ENCODE measurements at regions not wholly inside any gene's neighbourhood (a gene's known extent, or its start where the extent isn't known, plus 50 kb on each side); places are given as distances from the start of the nearest gene placed in this dataset.

DNA sequence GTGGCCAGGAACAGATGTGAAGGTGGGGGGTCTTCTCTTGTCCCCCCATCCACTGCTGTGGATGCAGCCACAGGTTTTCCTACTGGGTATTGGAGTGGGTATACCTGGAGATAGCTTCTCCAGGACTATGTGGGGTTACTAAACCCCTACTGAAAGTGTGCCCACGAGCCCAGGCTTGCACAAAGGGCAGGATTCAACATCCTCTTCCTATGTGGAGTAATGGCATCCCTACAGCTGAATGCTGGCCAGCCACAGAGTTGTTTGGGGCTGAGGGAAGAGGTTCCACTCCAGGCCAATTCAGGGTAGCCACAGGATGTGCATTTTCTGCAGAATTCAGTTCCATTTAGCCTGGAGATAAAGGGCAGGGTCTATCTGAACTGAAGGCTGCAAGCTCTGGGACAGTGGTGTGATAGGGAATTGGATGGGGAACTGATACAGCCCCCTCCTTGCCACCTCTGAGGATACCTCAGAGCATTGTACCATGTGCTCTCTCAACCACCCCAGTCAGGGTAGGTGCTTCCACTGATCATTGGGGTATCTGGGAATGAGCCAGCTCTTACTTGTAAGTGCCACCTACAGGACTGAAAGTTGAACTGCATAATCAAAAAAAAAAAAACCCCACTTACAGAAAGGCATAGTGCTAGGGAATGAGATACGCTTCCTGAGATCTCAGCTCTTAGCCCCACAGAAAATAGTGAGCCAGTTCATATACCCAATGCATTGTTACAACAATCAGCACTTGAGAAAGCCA is 187.1 kb downstream of the KITLG start:
- Histone ChIP-seq H3K9me3 (replicated peaks in 1 of 3) (no peaks in the 10 kb centered on the region), H3K4me3 (no peak overlapping the region), H3K4me1 (replicated peaks in 1 of 2) (no peaks in the 10 kb centered on the region), H3K36me3 (replicated peaks in 1 of 2) (no peaks in the 10 kb centered on the region), H3K27ac (no peak overlapping the region), H3K27me3 (no peaks in the 10 kb centered on the region)
- DNase-seq: no peak
- intact Hi-C loops (cut with DNase I): no loop called here
- TF ChIP-seq, protein P1, sequence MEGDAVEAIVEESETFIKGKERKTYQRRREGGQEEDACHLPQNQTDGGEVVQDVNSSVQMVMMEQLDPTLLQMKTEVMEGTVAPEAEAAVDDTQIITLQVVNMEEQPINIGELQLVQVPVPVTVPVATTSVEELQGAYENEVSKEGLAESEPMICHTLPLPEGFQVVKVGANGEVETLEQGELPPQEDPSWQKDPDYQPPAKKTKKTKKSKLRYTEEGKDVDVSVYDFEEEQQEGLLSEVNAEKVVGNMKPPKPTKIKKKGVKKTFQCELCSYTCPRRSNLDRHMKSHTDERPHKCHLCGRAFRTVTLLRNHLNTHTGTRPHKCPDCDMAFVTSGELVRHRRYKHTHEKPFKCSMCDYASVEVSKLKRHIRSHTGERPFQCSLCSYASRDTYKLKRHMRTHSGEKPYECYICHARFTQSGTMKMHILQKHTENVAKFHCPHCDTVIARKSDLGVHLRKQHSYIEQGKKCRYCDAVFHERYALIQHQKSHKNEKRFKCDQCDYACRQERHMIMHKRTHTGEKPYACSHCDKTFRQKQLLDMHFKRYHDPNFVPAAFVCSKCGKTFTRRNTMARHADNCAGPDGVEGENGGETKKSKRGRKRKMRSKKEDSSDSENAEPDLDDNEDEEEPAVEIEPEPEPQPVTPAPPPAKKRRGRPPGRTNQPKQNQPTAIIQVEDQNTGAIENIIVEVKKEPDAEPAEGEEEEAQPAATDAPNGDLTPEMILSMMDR (IDR thresholded peaks at IDR 0.05): peak; percentile 8 to 41 (median 27)
- no peak for TF ChIP-seq POLR2A (IDR thresholded peaks at IDR 0.05)
- WGBS, 4 donors: 76 to 91% (median 85%) methylated on average over 1 to 2 of the region's 2 CpGs

DNA sequence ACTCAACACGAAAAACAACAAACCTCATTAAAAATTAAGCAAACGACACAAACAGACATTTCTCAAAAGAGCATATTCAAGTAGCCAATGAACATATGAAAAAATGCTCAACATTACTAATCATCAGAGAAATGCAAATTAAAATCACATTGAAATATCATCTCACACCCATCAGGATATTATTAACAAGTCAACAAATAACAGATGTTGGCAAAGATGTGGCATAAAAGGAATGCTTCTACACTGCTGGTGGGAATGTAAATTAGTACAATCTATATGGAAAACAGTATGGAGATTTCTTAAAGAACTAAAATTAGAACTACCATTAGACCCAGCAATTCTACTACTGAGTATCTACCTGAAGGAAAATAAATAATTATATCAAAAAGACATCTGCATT is 182.2 kb downstream of the KITLG start:
- H3K4me3 ChIP-seq: no peak overlapping the region
- no peaks in the 10 kb centered on the region for H3K9me3 ChIP-seq (replicated peaks in 1 of 3)
- H3K27ac ChIP-seq: no peak overlapping the region
- DNase-seq: no peak
- WGBS, 4 donors: 77 to 91% (median 85%) methylated on average over 2 of the region's 2 CpGs
- H3K4me1 ChIP-seq (replicated peaks in 1 of 2): no peaks in the 10 kb centered on the region
- TF ChIP-seq POLR2A (IDR thresholded peaks at IDR 0.05): no peak
- TF ChIP-seq, protein P1 (IDR thresholded peaks at IDR 0.05): no peak
- intact Hi-C loops (cut with DNase I): no loop called here
- H3K27me3 ChIP-seq: no peaks in the 10 kb centered on the region
- no peaks in the 10 kb centered on the region for H3K36me3 ChIP-seq (replicated peaks in 1 of 2)

DNA sequence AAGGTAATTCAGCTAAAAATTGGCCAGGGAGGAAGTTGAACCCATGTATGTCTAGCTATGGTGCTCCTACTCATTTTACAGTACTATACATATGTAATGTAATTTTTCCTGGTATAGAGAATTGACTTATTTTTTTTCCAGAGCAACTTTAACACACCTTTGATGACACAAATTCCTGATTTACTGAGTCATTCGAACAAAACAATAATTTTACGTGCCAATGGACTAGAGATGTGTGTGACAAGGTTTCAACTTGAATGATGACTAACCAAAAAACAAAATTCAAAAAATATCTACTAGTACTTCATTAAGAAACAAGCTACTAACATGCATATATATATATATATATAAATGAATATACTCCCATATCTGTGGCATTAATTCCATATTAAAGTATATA is 180.5 kb downstream of the KITLG start:
- intact Hi-C loops (cut with DNase I): no loop called here

DNA sequence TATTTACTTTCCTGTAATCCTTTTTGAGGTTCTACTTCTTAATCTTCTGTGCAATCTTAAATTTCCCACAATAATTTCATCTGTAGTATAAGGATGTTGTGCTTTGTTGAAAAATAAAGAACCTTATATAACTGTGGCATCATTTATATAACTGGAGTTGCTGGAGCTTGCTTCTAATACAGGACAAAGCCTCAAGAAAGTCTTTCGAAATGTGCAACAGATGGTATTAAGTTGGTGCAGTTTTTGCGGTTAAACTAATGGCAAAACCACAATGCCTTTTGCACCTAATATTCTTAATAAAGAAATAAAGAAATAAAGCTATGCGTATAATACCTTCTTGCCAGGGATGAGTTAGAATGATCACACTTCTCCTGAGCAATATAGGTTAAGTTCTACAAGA is 180.0 kb downstream of the KITLG start:
- DNase-seq: no peak
- Histone ChIP-seq H3K36me3 (replicated peaks in 1 of 2) (no peaks in the 10 kb centered on the region), H3K4me3 (no peak overlapping the region), H3K9me3 (replicated peaks in 1 of 3) (no peaks in the 10 kb centered on the region), H3K27ac (no peak overlapping the region), H3K27me3 (no peaks in the 10 kb centered on the region), H3K4me1 (replicated peaks in 1 of 2) (no peaks in the 10 kb centered on the region)
- intact Hi-C loops (cut with DNase I): no loop called here
- WGBS, 4 donors: 81 to 90% (median 86%) methylated on average over 3 of the region's 3 CpGs
- TF ChIP-seq, protein P1 (IDR thresholded peaks at IDR 0.05): no peak
- no peak for TF ChIP-seq POLR2A (IDR thresholded peaks at IDR 0.05)

More for the DNA sequence above, 180.5 kb downstream of the KITLG start:
- Histone ChIP-seq H3K36me3 (replicated peaks in 1 of 2) (no peaks in the 10 kb centered on the region), H3K27me3 (no peaks in the 10 kb centered on the region), H3K4me3 (no peak overlapping the region), H3K4me1 (replicated peaks in 1 of 2) (no peaks in the 10 kb centered on the region), H3K27ac (no peak overlapping the region), H3K9me3 (replicated peaks in 1 of 3) (no peaks in the 10 kb centered on the region)
- no peak for TF ChIP-seq POLR2A (IDR thresholded peaks at IDR 0.05)
- TF ChIP-seq, protein P1 (IDR thresholded peaks at IDR 0.05): no peak
- 68 to 84% (median 75%) methylated on average over 2 of the region's 2 CpGs for WGBS, 4 donors
- DNase-seq: no peak

Data from adrenal gland (tissue), 9 donors.